GM19239 (cell line): ENCODE measurements at regions not wholly inside any gene's neighbourhood (a gene's known extent, or its start where the extent isn't known, plus 50 kb on each side); places are given as distances from the start of the nearest gene placed in this dataset.

ENCODE experiments used
- DNase-seq: peaks from one replicate; pipeline ENCODE4 v3.0.0; 2011; ENCODE audit warnings: low spot score; ENCODE audit not compliant: insufficient read length
- FAIRE-seq: peaks from 2 replicates; lab custom pipeline; 2011; peaks lifted over from hg19 to GRCh38; lab: Jason Lieb, UNC

DNA sequence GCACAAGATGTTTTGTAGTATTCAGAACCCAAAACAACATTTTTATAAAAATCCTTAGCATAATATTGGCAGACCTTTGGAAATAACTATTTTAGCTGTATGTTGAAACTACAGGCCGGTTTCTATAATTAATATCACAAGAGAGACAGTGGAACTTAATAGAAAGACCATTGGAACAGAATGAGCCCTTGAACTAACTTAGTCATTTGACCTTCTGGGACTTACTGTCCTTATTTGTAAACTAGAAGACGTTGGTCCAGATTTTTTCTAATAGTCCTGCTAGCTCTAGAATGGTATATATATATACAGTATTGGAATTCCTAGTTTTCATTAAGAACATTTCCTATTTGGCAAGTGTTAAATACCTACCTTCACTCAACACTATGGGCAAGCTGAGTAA lies 69.5 kb upstream of the ALDH1A1 start:
- DNase-seq, result no peak
- no peak for FAIRE-seq

DNA sequence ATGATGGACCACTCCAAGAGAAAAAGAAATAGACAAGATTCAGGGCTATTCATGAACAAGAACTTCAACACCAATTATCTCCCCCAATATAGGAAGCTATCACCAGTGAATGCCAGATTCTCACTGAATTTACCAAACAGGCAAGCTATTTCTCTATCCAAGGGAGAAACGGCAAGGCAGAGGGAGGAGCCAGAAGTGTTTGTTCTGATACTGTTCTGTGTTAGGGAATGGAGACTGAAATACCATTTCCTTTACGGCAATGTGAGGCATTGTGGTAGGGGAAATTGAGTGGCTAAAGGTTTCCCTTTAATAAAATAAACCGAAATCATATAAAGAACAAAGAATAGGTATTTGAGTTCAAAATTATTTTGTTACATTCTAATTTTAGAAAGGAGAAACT lies 68.0 kb upstream of the ALDH1A1 start:
- DNase-seq (no peak), FAIRE-seq (no peak)

DNA sequence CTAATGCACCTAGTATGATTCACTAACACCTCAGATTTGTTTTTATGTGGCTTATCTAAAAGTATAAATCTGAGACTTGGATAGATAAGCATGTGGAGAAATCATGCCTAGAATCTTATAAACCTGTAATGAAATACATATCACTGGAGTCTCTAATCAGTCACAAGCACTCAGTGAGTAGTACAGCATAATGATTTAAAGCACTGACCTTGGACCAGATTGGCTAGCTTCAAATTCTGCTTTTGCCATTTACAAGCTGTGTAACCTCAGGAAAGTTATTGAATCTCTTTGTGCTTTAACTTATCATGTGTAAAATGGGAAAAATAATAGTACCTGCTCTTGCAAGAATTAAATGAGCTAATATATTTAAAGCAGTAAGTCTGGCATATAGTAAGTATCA lies 61.2 kb upstream of the ALDH1A1 start:
- DNase-seq (no peak), FAIRE-seq (no peak)

DNA sequence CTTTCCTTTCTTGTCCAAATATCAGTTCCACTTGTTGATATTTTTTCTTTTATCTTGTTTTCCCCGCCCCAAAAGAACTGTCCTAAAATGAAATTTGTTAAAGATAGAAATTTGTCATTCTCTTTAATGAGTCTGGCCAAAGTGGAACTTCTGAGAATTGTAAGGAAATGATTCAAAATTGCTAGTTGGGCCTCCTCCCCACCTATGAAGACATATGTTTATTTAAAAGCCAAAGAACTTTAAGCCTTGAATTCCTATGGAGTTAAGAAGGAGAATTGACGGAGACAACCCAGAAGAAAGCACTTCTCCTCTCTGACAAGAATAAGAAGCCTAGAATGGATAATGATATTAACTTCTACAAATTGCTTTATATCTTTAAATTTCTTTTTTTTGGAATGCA lies 59.1 kb upstream of the ALDH1A1 start:
- FAIRE-seq (no peak), DNase-seq (no peak)

DNA sequence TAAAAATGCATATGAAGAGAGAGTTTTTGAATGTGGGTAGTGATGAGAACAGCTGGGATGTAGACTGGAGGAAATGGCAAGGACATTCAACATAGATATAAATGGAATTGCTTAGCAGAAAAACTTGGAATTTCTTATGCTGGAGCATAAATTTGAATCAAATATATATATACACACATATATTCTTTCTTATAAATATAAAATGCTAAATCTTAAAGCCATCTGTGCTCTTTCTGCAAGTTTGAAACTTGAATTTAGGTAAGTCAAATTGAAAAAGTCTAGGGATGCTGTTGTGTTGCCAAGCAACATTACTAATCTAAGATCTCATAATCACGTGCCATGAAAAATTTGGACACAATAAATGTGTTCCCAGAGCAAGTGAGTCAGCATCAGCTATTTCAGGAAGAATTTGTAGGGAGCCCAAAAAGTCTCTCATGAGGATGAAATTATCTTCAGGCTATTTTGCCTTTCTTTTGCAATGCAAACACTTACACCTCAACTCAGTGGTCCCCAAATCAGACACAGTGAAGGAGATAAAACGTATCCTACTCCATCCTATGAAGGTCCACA lies 58.4 kb upstream of the ALDH1A1 start:
- FAIRE-seq (no peak), DNase-seq (no peak)

DNA sequence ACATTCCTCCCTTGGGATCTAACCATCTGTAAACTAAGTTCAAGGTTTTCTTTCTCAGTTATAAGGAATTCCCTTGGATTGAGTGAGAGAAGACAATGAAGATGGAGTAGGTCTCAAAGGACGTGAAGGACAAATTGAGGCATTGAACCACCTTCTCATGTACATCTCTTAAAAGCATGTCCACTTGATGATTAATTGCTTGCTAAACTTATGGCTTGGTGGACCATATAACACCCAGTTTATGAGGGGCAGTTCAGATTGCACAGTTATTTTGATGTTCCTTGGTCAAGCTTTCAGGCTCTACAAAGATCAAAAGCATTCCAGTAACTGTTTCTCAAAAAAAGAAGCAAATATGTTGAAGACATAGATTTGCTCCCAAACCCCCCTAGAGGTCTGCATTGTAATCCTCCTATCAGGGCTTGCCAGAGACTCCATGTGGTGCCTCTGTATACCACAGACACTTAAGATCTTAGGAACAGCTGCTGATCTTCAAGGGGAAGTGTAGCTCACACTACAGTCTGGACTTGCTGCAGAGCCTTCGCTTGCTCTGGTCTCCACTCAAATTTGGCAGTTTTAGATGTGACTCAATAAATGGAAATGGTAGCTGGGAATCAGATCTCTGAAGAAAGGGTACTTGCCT lies 56.9 kb upstream of the ALDH1A1 start:
- FAIRE-seq (no peak), DNase-seq (no peak)

DNA sequence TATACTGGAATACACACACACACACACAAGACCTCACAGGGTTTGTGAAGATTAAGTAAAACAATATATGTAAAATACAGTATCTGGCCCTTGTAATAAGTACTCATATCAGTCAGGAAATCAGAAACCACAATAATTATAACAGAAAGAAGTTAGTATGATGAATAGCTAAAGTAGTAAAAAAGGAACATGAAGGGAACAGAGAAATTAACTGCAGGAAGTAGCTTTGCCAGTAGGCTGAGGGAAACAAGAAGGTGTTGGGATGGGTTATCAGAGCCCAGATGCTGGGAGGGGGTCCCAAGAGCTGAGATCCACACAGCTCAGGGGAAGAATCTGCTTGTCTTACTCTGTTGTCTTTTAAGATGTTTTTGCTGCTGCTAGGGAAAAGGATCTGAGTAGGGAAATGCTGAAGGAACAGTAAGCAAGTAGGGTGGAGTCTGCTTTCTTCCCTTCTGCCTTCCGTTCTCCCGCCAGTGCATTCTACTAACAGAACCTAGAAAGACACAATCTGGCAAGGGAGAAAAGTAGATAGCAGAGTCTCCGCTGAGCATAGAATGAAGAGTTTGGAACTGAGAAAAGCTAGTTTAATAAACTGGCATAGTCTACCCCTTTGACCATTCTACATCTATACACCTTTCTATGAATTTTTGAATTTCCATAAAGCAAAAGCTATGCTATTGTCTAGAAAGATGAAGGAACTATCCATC lies 55.3 kb upstream of the ALDH1A1 start:
- DNase-seq (no peak), FAIRE-seq (no peak)

DNA sequence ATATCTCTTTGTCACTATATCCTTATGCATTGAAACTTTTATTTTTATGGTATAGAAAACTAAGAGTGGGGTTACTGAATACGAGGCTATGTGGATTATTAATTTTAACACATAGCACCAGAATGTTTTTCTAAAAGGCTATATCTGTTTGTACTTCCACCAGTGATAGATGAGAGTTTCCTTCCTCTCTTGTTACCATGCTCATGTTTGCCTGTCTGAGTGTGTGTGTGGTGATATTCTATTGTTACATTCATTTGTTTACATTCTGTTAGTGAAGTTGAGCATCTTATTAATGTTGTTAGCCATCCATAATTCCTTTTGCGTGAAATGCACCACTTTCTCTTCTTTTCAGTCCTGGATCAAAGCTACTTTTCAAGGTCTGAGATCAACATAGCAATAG lies 54.1 kb upstream of the ALDH1A1 start:
- no peak for FAIRE-seq
- DNase-seq, result no peak
